GM23338 (cell line): ENCODE measurements at regions not wholly inside any gene's neighbourhood (a gene's known extent, or its start where the extent isn't known, plus 50 kb on each side); places are given as distances from the start of the nearest gene placed in this dataset.

ENCODE experiments used
- ATAC-seq: fragments of 200-7000 bp; cut with Tn5 transposase; 3 replicates; pipeline ENCODE4 v1.9.1; 2020
- DNase-seq: peaks from one replicate; pipeline ENCODE4 v3.0.0-alpha.2; 2015; ENCODE audit warnings: low spot score
- H2AFZ ChIP-seq: fragments of 200-600 bp; sonication (generic); 2 replicates; pipeline ENCODE4 v1.8.0; 2016; ENCODE audit warnings: antibody characterized with exemption, mild to moderate bottlenecking, moderate library complexity
- H3F3A ChIP-seq: fragments of 200-600 bp; sonication (generic); replicated peaks from 2 replicates; pipeline ENCODE4 v1.8.0; 2017; ENCODE audit warnings: antibody characterized with exemption, mixed run types, low read depth
- H3K27ac ChIP-seq: fragments of 200-600 bp; sonication (generic); 2 replicates; pipeline ENCODE4 v1.6.1; 2016; ENCODE audit warnings: low read depth
- H3K27me3 ChIP-seq: fragments of 200-600 bp; sonication (generic); 2 replicates; pipeline ENCODE4 v1.8.0; 2016; ENCODE audit warnings: mild to moderate bottlenecking, mixed run types, moderate library complexity; ENCODE audit not compliant: insufficient read depth
- H3K36me3 ChIP-seq: fragments of 200-600 bp; sonication (generic); 2 replicates; pipeline ENCODE4 v1.8.0; 2016; ENCODE audit warnings: mild to moderate bottlenecking; ENCODE audit not compliant: insufficient read depth
- H3K4me1 ChIP-seq: fragments of 200-600 bp; sonication (generic); 2 replicates; pipeline ENCODE4 v1.8.0; 2016; ENCODE audit warnings: mild to moderate bottlenecking, moderate library complexity; ENCODE audit not compliant: insufficient read depth
- H3K4me2 ChIP-seq: fragments of 200-600 bp; sonication (generic); 2 replicates; pipeline ENCODE4 v1.7.1; 2017; ENCODE audit warnings: mixed run types
- H3K4me3 ChIP-seq: fragments of 200-600 bp; sonication (generic); 2 replicates; pipeline ENCODE4 v1.6.1; 2016; ENCODE audit warnings: mixed run types
- H3K79me2 ChIP-seq: fragments of 200-600 bp; sonication (generic); replicated peaks from 2 replicates; pipeline ENCODE4 v1.8.0; 2017; ENCODE audit warnings: mild to moderate bottlenecking; ENCODE audit not compliant: insufficient read depth
- H3K9me2 ChIP-seq: fragments of 200-600 bp; sonication (generic); 2 replicates; pipeline ENCODE4 v1.8.0; 2017; ENCODE audit not compliant: insufficient read depth
- H4K20me1 ChIP-seq: fragments of 200-600 bp; sonication (generic); replicated peaks from 2 replicates; pipeline ENCODE4 v1.8.0; 2017; ENCODE audit warnings: mild to moderate bottlenecking; ENCODE audit not compliant: insufficient read depth
- H3K27ac Mint-ChIP-seq: 2 replicates; pipeline ENCODE4 v1.8.0; 2020; ENCODE audit warnings: inconsistent platforms, mild to moderate bottlenecking, moderate library complexity, mixed read lengths
- H3K27me3 Mint-ChIP-seq: 3 replicates; pipeline ENCODE4 v1.8.0; 2022; ENCODE audit warnings: low read depth, mild to moderate bottlenecking, moderate library complexity, mixed read lengths, inconsistent platforms; ENCODE audit not compliant: insufficient read depth, poor library complexity
- H3K36me3 Mint-ChIP-seq: 3 replicates; pipeline ENCODE4 v1.8.0; 2021; ENCODE audit warnings: low read depth, mild to moderate bottlenecking, inconsistent platforms, moderate library complexity, mixed read lengths
- H3K4me1 Mint-ChIP-seq: 3 replicates; pipeline ENCODE4 v1.8.0; 2020; ENCODE audit warnings: mild to moderate bottlenecking, inconsistent platforms, mixed read lengths
- H3K4me3 Mint-ChIP-seq: 3 replicates; pipeline ENCODE4 v1.8.0; 2021; ENCODE audit warnings: moderate library complexity, mild to moderate bottlenecking, inconsistent platforms, mixed read lengths
- H3K9me3 Mint-ChIP-seq: 3 replicates; pipeline ENCODE4 v1.8.0; 2020; ENCODE audit warnings: moderate library complexity, mild to moderate bottlenecking, inconsistent platforms, mixed read lengths
- CTCF ChIP-seq, 2 experiments: fragments of 200-600 bp in 1 of 2; sonication (generic) in 1 of 2; conservative IDR thresholded peaks; 2 replicates each; pipeline versions ENCODE4 v1.5.1 to v1.6.1; 2016 to 2017; ENCODE audit warnings: antibody characterized with exemption in 2 of 2, low read depth in 2 of 2, mild to moderate bottlenecking in 2 of 2, moderate library complexity in 1 of 2
- ETS1 ChIP-seq: IDR thresholded peaks from 2 replicates; pipeline ENCODE4 v1.6.1; 2016; ENCODE audit warnings: antibody characterized with exemption
- EZH2phosphoT487 ChIP-seq: fragments of 200-600 bp; sonication (generic); IDR thresholded peaks from one replicate; pipeline ENCODE4 v1.8.1; 2018; ENCODE audit warnings: antibody characterized with exemption; ENCODE audit not compliant: unreplicated experiment
- POLR2AphosphoS5 ChIP-seq: IDR thresholded peaks from 2 replicates; pipeline ENCODE4 v1.6.1; 2016; ENCODE audit warnings: antibody characterized with exemption, low read depth
- REST ChIP-seq: IDR thresholded peaks from one replicate; pipeline ENCODE4 v1.6.1; 2018; ENCODE audit warnings: antibody characterized with exemption; ENCODE audit not compliant: unreplicated experiment
- STAT1 ChIP-seq: IDR thresholded peaks from one replicate; pipeline ENCODE4 v1.6.1; 2016; ENCODE audit warnings: antibody characterized with exemption; ENCODE audit not compliant: unreplicated experiment
- ZNF114 ChIP-seq: fragments of 250-450 bp; sonication (Bioruptor Pico); IDR thresholded peaks from 2 replicates; pipeline ENCODE4 v1.5.0; 2020; ENCODE audit warnings: mild to moderate bottlenecking, moderate library complexity
- ZNF331 ChIP-seq: fragments of 250-450 bp; sonication (Bioruptor Pico); IDR thresholded peaks from 2 replicates; pipeline ENCODE4 v1.5.0; 2020; ENCODE audit warnings: low read depth, mild to moderate bottlenecking, moderate library complexity
- ZNF462 ChIP-seq: fragments of 250-450 bp; sonication (Bioruptor Pico); IDR thresholded peaks from 2 replicates; pipeline ENCODE4 v1.5.0; 2020; ENCODE audit warnings: mild to moderate bottlenecking, moderate library complexity

GRCh38 chr20:56815796-56816195 is 186.7 kb downstream of the TFAP2C start:
- Histone ChIP-seq H3K4me1 (peaks cover 5% of the 10 kb centered on the region), H3K79me2 (no peaks in the 10 kb centered on the region), H3F3A (no peaks in the 10 kb centered on the region), H3K36me3 (no peaks in the 10 kb centered on the region), H4K20me1 (no peaks in the 10 kb centered on the region), H3K27ac (no peak overlapping the region), H3K27me3 (no peaks in the 10 kb centered on the region), H3K4me2 (no peak overlapping the region), H2AFZ (no peak overlapping the region), H3K9me2 (no peaks in the 10 kb centered on the region), H3K4me3 (no peak overlapping the region)
- H3K27me3 Mint-ChIP-seq, result peaks cover 5% of the 10 kb centered on the region
- DNase-seq (no peak), ATAC-seq (peak; percentile 51; the same call in 2 of the 3 replicates)
- TF ChIP-seq POLR2AphosphoS5, result no peak
- no peak for TF ChIP-seq STAT1
- no peak for TF ChIP-seq REST
- TF ChIP-seq CTCF (conservative IDR thresholded peaks at IDR 0.05; ENCODE audit: low read depth in 2 of 2), result no peak
- no peak for TF ChIP-seq ETS1
- no peak for TF ChIP-seq EZH2phosphoT487
- no peak for TF ChIP-seq ZNF114 (CRISPR knock-in tag)
- no peak for TF ChIP-seq ZNF331 (CRISPR knock-in tag)
- no peak for TF ChIP-seq ZNF462 (CRISPR knock-in tag)
- H3K4me1 Mint-ChIP-seq, result peaks cover 22% of the 10 kb centered on the region
- no peak overlapping the region for H3K27ac Mint-ChIP-seq
- H3K9me3 Mint-ChIP-seq, result peaks cover 4% of the 10 kb centered on the region; the same call in 2 of the 3 replicates
- no peaks in the 10 kb centered on the region; the same call in 2 of the 3 replicates for H3K36me3 Mint-ChIP-seq
- no peak overlapping the region for H3K4me3 Mint-ChIP-seq
